ENCODE measurements at regions not wholly inside any gene's neighbourhood (a gene's known extent, or its start where the extent isn't known, plus 50 kb on each side); places are given as distances from the start of the nearest gene placed in this dataset.

GRCh38 chr15:53310709-53311108 lies 448.8 kb downstream of the WDR72 start:
- TF ChIP-seq CTCF (IDR thresholded peaks at IDR 0.05): no peak
- TF ChIP-seq POLR2A (IDR thresholded peaks at IDR 0.05): no peak
- TF ChIP-seq POLR2AphosphoS5 (IDR thresholded peaks at IDR 0.05; ENCODE audit: insufficient read depth in 1 of 2, low read depth in 1 of 2): no peak

Measured in vagina (tissue), 2 donors.